Liver (tissue), 3 donors: ENCODE measurements at regions not wholly inside any gene's neighbourhood (a gene's known extent, or its start where the extent isn't known, plus 50 kb on each side); places are given as distances from the start of the nearest gene placed in this dataset.

Experiments
- EGR1 ChIP-seq, 2 donors: IDR thresholded peaks; 2 replicates each; pipeline ENCODE4 v1.6.1; 2016 to 2018; ENCODE audit warnings: antibody characterized with exemption in 2 of 2, low read depth in 2 of 2
- FOXA1 ChIP-seq: IDR thresholded peaks from 2 replicates; pipeline ENCODE4 v1.6.1; 2016; ENCODE audit warnings: antibody characterized with exemption
- JUND ChIP-seq, 2 donors: IDR thresholded peaks; 2 replicates each; pipeline ENCODE4 v1.6.1; 2016; ENCODE audit warnings: antibody characterized with exemption in 2 of 2
- RAD21 ChIP-seq, 2 donors: IDR thresholded peaks; 2 replicates each; pipeline ENCODE4 v1.6.1; 2016; ENCODE audit warnings: antibody characterized with exemption in 2 of 2, mild to moderate bottlenecking in 2 of 2
- SP1 ChIP-seq: IDR thresholded peaks from 2 replicates; pipeline ENCODE4 v1.6.1; 2018; ENCODE audit warnings: antibody characterized with exemption, mild to moderate bottlenecking
- TAF1 ChIP-seq: conservative IDR thresholded peaks from 2 replicates; pipeline ENCODE4 v1.6.1; 2016; ENCODE audit warnings: antibody characterized with exemption, mild to moderate bottlenecking
- YY1 ChIP-seq: IDR thresholded peaks from 2 replicates; pipeline ENCODE4 v1.6.1; 2016; ENCODE audit warnings: antibody characterized with exemption, mild to moderate bottlenecking
- TF ChIP-seq, protein P1 (sequence below): fragments of 150-350 bp; IDR thresholded peaks from 2 replicates; pipeline ENCODE4 v1.5.1; 2017; ENCODE audit warnings: improper control_type of control experiment, low read depth, low read length; ENCODE audit not compliant: missing input control
- donor health status: healthy.
- donor health status: healthy.

GRCh38 chr16:73185737-73186136 is 137.8 kb upstream of the ZFHX3 start:
- TF ChIP-seq, protein P1, sequence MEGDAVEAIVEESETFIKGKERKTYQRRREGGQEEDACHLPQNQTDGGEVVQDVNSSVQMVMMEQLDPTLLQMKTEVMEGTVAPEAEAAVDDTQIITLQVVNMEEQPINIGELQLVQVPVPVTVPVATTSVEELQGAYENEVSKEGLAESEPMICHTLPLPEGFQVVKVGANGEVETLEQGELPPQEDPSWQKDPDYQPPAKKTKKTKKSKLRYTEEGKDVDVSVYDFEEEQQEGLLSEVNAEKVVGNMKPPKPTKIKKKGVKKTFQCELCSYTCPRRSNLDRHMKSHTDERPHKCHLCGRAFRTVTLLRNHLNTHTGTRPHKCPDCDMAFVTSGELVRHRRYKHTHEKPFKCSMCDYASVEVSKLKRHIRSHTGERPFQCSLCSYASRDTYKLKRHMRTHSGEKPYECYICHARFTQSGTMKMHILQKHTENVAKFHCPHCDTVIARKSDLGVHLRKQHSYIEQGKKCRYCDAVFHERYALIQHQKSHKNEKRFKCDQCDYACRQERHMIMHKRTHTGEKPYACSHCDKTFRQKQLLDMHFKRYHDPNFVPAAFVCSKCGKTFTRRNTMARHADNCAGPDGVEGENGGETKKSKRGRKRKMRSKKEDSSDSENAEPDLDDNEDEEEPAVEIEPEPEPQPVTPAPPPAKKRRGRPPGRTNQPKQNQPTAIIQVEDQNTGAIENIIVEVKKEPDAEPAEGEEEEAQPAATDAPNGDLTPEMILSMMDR, result no peak
- TF ChIP-seq YY1 (no peak), TAF1 (no peak), EGR1 (IDR thresholded peaks at IDR 0.05; ENCODE audit: low read depth in 2 of 2) (no peak), FOXA1 (no peak), JUND (IDR thresholded peaks at IDR 0.05) (no peak), RAD21 (IDR thresholded peaks at IDR 0.05) (no peak), SP1 (no peak)
